GM19468 (cell line): ENCODE measurements at regions not wholly inside any gene's neighbourhood (a gene's known extent, or its start where the extent isn't known, plus 50 kb on each side); places are given as distances from the start of the nearest gene placed in this dataset.

ENCODE experiments used
- ATAC-seq: cut with Tn5 transposase; IDR thresholded peaks from one replicate; pipeline ENCODE4 v1.9.1; 2021; ENCODE audit warnings: mild to moderate bottlenecking, moderate library complexity, moderate number of reproducible peaks; ENCODE audit not compliant: unreplicated experiment; ENCODE audit errors: extremely low read depth

DNA sequence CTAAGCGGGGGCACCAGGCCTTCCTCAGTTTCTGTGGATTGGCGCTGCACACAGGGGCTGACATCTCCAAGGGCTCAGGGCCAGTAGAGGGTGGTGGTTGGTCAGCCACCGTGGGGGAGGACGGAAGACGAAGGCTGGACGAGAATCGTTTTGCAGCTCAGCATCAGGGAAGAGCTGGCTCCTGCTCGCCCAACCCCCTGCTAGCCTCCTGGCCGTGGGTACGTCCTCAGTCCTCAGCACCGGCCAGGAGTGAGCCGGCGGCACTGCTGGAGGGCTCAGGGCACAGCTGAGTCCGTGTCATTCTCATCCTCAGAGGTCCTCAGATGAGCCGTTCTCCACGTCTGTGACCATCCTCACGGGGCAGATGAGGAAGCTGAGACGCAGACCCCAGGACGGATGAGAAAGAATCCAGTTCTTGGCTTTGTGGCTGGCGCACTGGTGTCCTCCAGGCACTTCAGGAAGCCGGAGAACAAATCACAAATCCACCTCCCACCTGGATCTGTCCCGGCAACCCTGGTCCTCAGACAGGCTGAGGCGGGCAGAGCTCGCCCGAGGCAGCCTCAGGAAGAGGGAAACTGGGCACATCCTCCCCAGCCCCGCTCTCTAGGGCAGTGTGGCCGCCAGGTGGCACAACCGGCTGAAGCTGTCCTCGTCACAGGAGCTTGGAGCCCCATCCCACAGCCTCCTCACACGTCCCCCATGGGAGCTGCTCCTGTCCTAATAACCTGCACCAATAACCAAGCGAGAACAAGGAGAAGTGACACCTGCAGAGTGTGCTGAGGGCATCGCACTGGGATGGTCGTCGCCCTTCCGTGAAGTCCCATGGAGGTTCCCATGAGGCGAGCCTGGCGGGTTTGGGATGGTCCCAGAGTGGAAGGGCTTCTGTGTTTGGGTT is 393.7 kb downstream of the BRD1 start:
- no peak for ATAC-seq

GRCh38 chr22:49432897-49433443 is 394.7 kb downstream of the BRD1 start:
- no peak for ATAC-seq

DNA sequence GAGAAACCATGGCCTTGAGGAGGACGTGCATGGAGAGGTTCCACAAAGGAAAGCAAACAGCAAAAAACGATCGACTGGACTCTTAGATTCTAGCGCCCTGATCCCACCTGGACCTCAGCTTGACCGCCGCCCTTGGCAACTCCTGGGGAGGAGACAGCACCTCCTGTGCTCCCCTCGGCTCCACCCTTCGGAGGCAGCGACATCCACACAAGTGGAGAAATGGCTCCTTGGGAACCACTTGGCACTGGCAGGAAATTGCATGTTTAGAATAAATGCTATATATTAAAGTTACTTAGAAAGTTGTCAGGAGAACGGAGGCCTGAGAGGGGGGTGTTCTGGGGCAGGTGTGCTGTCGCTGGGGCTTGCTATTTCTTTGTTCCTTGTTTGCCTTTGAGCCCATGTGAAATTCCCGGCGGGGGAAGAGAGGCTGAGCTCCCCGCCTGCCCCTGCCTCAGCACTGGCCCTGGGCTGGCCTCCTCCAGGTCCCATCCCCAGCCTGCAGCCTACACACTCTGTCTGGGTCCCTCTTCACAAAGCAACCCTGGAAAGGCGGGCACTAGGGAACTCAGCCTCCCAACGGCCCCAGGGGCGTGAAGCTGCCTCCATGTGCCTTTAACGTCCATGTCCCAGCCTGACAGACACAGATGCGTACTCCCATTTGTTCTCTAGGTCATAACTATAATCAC is 395.3 kb downstream of the BRD1 start:
- ATAC-seq = no peak

GRCh38 chr22:49431551-49431950 is 396.1 kb downstream of the BRD1 start:
- ATAC-seq = no peak

DNA sequence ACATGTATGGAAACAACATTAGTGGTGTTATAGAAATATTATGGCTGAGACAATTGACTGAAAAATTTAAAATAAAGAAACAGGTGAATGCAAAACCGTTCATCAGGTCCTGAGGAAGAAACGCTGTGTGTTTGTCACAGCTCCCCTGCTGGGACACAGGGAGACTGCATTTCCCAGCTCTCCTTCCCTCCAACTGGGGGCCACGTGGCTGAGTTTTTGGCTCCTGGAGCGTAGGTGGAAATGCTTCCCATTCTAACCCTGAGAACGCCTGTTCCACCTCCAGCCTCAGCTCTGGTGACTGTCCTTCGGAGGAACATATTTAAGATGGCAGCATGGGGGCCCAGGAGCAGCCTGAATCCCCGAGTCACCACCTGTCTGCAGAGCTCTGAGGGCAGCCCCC is 398.6 kb downstream of the BRD1 start:
- ATAC-seq = no peak

DNA sequence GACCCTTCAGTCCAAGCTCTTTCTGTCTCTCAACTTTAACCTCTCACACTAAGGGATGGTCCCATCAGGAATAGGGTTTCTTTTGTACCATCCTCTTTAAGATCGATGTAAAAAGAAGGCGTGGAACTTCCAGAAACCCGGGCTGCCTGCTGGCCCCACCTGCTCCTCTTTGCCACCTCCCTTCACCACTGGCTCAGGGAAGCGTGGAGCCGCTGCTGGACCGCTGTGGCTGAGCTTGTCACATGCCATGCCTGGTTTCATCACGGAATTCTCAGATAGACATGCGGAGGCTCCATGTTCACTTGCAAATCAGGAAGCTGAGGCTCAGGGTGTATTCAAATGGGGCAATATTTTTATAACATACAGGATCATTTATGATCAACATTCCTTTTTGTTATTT is 399.7 kb downstream of the BRD1 start:
- no peak for ATAC-seq

DNA sequence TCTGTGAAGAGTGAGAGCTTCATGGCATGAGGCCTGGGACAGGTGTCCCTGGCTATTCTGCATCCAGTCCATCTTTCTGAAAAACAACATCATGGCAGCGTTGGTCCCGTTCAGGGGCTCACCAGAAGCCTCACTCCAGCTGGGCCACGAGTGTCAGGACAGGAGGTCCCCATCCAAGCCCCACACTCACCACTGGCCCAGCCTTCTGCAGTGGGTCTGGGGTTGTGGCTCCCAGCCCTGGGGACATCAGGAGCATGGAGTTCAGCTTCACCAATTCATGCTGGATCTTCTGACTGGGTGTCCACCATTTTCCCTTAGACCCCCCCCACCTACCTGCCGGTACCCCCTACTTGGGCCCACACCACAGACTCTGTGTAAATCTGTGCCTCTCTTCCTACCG is 400.3 kb downstream of the BRD1 start:
- ATAC-seq = no peak

GRCh38 chr22:49426618-49427266 is 400.9 kb downstream of the BRD1 start:
- no peak for ATAC-seq

GRCh38 chr22:49426098-49426497 is 401.6 kb downstream of the BRD1 start:
- ATAC-seq = no peak

GRCh38 chr22:49425356-49425755 is 402.3 kb downstream of the BRD1 start:
- no peak for ATAC-seq

GRCh38 chr22:49424893-49425270 is 402.8 kb downstream of the BRD1 start:
- no peak for ATAC-seq

DNA sequence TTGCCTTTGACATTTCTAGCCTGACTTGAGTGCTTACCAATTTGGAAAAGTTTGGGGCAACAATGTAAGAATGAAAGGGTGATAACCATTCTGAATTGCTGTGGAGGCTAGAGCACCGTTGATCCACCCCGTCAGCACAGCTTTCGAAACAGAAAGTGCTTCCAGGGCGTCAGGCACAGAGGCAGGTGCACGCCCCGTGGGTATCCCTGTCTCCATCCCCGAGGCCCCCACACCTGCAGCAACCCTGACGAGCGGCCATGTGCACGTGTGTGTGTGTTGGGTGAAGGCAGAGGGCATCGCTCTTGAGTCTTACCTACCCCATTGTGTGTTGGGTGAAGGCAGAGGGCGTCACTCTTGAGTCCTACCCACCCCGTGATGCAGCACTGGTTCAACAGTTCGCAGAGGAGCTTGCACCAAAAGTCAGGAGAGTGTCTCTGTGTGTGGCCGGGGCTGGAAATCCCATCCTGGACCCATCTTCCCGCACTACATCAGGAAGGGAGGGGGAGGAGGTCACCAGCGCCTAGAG is 404.5 kb downstream of the BRD1 start:
- no peak for ATAC-seq

DNA sequence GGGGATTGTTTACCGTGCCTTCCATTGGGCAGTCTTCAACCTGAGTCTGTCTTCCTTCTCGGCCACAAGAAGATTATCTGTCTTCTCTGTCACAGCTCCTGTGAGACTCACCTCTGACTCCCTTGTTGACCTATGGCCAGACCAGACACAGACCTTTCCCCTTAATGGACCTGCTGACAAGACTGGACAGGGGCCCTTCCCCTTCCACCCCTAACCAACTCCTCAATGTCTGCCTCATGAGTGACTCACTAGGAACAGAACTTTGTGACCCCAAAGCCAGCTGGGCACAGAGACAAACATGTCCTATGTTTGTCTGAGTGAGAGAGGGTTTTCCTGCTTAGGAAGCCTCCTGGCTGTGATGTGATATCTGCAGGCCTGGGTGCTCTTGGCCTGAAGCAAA is 405.0 kb downstream of the BRD1 start:
- ATAC-seq = no peak

DNA sequence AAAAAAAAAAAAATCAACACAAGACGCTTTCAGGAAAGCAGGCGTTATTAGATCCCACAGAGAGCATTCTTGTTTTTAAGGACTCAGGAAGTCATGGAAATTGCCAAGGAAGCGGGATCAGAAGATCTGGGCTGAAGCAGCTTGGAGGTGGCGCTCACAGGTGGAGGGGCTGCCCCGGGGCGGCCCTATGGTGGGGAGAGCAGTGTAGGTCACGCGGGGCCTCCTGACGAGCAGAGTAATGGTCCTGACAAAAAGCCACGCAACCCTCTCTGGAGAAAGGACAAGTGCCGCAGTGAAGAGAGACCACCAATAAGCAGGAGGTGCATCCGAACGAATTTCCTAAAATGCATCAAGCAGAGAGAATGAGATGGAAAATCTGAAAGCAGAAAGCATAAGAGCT is 407.0 kb downstream of the BRD1 start:
- ATAC-seq = no peak

DNA sequence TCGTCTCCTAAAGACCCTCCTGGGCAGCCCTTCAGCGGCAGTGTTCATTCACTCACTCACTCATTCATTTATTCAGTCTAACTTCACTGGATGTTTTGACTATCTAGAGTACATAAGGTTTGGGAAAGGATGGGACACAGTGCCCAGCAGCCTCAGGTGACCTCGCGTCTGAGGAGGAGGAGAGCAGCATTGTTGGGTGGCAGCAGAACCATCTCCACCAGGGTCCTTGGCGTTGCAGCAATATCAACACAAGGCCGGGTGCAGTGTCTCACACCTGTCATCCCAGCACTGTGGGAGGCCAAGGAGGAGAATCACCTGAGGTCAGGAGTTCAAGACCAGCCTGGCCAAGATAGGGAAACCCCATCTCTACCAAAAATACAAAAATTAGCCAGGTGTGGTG is 408.0 kb downstream of the BRD1 start:
- ATAC-seq = no peak

DNA sequence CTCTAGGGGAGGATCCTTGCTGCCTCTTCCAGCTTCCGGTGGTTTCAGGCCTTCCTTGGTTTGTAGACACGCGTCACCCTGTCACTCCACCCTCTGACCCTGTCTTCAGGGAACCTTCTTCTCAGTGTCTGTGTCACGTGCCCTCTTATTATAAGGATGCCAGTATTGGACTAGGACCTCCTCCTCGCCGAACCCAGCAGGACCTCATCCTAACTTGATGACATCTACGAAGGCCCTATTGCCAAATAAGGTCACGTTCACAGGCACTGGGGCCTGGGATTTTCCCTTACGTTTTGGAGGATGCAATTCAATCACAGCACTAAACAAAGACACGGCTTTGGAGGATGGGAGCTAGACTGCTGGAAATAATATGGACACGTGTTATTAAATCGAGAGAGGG is 408.7 kb downstream of the BRD1 start:
- ATAC-seq = no peak

- no peak for ATAC-seq
These were observed 409.3 kb downstream of the BRD1 start for GRCh38 chr22:49418341-49418894.

- no peak for ATAC-seq
These were observed 409.8 kb downstream of the BRD1 start for GRCh38 chr22:49417833-49418232.

DNA sequence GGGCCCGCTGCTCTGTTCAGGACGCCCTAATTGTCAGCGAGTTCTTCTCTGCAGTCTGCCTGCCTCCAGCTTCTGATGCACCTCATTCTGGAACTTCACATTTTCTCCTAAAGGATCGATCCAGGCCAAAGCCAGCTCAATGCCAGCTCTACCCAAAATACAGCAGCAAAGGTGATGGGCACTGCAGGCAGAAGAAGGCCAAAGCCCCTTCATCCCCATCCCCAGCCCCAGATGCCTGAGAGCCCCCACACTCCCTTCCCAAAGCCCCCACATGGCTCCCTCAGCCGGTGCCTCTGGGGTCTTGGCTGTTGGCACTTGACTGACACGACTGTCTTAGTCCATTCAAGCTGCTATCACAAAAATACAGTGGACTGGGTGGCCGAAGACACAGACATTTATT is 410.3 kb downstream of the BRD1 start:
- ATAC-seq = no peak

- no peak for ATAC-seq
These were observed 412.3 kb downstream of the BRD1 start for GRCh38 chr22:49415151-49415951.
